ENCODE measurements at regions not wholly inside any gene's neighbourhood (a gene's known extent, or its start where the extent isn't known, plus 50 kb on each side); places are given as distances from the start of the nearest gene placed in this dataset.

DNA sequence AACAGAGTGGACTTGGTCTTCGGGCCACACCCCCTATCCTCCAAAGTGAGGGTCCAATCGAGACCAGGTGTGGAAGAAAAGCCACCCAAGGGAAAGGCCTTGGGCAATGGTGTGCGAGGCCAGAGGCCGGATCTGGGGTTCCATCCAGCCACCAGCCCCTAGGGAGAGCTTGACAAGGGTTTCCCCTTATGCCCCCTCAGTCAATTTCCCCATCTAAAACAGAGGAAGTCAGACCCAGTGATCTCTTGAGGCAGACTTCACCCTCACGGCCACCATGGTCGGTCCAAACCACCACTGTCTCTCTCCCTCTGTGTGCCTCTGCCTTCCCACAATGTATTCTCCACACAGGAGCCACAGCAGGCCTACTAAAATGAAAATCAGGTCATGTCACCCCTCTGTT lies 82.9 kb downstream of the C5orf15 start:
- TF ChIP-seq, protein P1, sequence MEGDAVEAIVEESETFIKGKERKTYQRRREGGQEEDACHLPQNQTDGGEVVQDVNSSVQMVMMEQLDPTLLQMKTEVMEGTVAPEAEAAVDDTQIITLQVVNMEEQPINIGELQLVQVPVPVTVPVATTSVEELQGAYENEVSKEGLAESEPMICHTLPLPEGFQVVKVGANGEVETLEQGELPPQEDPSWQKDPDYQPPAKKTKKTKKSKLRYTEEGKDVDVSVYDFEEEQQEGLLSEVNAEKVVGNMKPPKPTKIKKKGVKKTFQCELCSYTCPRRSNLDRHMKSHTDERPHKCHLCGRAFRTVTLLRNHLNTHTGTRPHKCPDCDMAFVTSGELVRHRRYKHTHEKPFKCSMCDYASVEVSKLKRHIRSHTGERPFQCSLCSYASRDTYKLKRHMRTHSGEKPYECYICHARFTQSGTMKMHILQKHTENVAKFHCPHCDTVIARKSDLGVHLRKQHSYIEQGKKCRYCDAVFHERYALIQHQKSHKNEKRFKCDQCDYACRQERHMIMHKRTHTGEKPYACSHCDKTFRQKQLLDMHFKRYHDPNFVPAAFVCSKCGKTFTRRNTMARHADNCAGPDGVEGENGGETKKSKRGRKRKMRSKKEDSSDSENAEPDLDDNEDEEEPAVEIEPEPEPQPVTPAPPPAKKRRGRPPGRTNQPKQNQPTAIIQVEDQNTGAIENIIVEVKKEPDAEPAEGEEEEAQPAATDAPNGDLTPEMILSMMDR (conservative IDR thresholded peaks at IDR 0.05) = no peak
- TF ChIP-seq ZFX (IDR thresholded peaks at IDR 0.05) = no peak
